Karpas-422 (cell line): ENCODE measurements at regions not wholly inside any gene's neighbourhood (a gene's known extent, or its start where the extent isn't known, plus 50 kb on each side); places are given as distances from the start of the nearest gene placed in this dataset.
A peak's percentile ranks its signal among the peaks of the same experiment; 100 is the strongest.

Source experiments
- DNase-seq: peaks from one replicate; pipeline ENCODE4 v3.0.0-alpha.2; 2015
- H2AFZ ChIP-seq: fragments of 200-600 bp; sonication (generic); 2 replicates; pipeline ENCODE4 v1.6.1; 2014; ENCODE audit warnings: antibody characterized with exemption, low read length, mixed read lengths
- H3K27ac ChIP-seq: fragments of 200-600 bp; sonication (generic); 2 replicates; pipeline ENCODE4 v1.5.1; 2014; ENCODE audit warnings: mild to moderate bottlenecking, low read length, moderate library complexity
- H3K27me3 ChIP-seq: fragments of 200-600 bp; sonication (generic); 2 replicates; pipeline ENCODE4 v1.6.1; 2014; ENCODE audit warnings: low read length, mixed read lengths
- H3K36me3 ChIP-seq: fragments of 200-600 bp; sonication (generic); 2 replicates; pipeline ENCODE4 v1.6.1; 2014; ENCODE audit warnings: low read length, mixed read lengths; ENCODE audit not compliant: insufficient read depth
- H3K4me1 ChIP-seq: fragments of 200-600 bp; sonication (generic); 2 replicates; pipeline ENCODE4 v1.6.1; 2014; ENCODE audit warnings: mild to moderate bottlenecking, low read length, mixed read lengths
- H3K4me2 ChIP-seq: fragments of 200-600 bp; sonication (generic); 2 replicates; pipeline ENCODE4 v1.6.1; 2014; ENCODE audit warnings: low read length, low read depth, mild to moderate bottlenecking; ENCODE audit not compliant: poor library complexity, severe bottlenecking
- H3K4me3 ChIP-seq: fragments of 200-600 bp; sonication (generic); 2 replicates; pipeline ENCODE4 v1.5.1; 2014; ENCODE audit warnings: mild to moderate bottlenecking, antibody characterized with exemption, low read length, mixed read lengths
- H3K79me2 ChIP-seq: fragments of 200-600 bp; sonication (generic); 2 replicates; pipeline ENCODE4 v1.6.1; 2014; ENCODE audit warnings: mild to moderate bottlenecking, low read length, mixed read lengths
- H3K9ac ChIP-seq: fragments of 200-600 bp; sonication (generic); 2 replicates; pipeline ENCODE4 v1.6.0; 2014; ENCODE audit warnings: low read length
- H3K9me2 ChIP-seq: fragments of 200-600 bp; sonication (generic), shearing (Covaris generic); replicated peaks from 2 replicates; pipeline ENCODE4 v1.6.0; 2014; ENCODE audit warnings: mild to moderate bottlenecking, low read length, moderate library complexity; ENCODE audit not compliant: insufficient read depth
- H3K9me3 ChIP-seq: fragments of 300-700, 200-600 bp; sonication (generic); 2 replicates; pipeline ENCODE4 v1.6.1; 2014; ENCODE audit warnings: low read length, mixed read lengths
- H4K20me1 ChIP-seq: fragments of 200-600 bp; sonication (generic); 2 replicates; pipeline ENCODE4 v1.6.1; 2014; ENCODE audit warnings: mild to moderate bottlenecking, antibody characterized with exemption, low read length, low read depth; ENCODE audit not compliant: insufficient read depth

DNA sequence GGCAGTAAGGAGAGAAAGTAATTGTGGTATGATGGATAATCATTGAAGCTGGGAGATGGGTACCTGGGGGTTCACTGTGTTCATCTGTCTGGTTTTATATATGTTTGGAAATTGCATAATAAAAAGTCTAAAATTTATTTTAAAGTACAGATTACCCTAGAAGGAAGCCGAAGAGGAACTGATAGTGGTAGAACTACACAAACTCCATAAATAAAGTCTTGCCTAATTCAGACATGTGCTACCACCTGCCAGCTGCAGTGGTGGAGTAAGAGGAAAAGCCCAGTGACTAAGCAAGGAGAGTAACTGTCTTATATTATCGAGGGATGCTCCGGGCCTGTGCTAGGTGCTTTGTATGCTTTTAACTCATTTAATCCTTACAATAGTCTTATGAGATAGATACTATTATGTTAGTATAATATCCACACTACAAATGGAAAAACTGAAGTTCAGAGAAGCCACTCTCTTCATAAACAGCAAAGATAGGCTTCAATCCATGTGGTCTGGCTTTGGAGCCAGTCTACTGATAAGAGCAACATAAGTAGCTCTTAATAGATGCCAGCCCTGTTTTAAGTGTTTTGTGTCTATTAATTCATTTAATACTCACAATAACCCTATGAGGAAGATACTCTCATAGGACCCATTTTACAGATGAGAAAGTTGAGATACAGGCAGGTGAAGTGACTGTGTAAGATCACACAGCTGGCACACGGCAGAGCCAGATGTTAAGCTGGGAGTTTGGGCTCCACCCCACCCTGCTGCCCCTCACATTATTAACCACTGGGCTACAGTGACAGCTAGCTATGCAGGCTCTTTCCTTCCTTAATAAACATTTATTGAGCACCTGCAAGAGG, 56.8 kb upstream of the HNRNPU start:
- Histone ChIP-seq H3K9me2 (no peaks in the 10 kb centered on the region), H3K9ac (0 out of 2 replicates have a peak overlapping the region, but pooled peaks have one; percentile 24), H2AFZ (peak overlapping the region; percentile 74; the same call in 1 of the 2 replicates), H3K36me3 (no peaks in the 10 kb centered on the region), H3K27me3 (no peaks in the 10 kb centered on the region), H3K27ac (no peak overlapping the region), H3K4me2 (peak overlapping the region; percentile 53), H3K4me1 (peaks cover 30% of the 10 kb centered on the region), H4K20me1 (no peaks in the 10 kb centered on the region), H3K4me3 (no peak overlapping the region), H3K79me2 (no peaks in the 10 kb centered on the region), H3K9me3 (no peaks in the 10 kb centered on the region)
- peak; percentile 69 for DNase-seq

DNA sequence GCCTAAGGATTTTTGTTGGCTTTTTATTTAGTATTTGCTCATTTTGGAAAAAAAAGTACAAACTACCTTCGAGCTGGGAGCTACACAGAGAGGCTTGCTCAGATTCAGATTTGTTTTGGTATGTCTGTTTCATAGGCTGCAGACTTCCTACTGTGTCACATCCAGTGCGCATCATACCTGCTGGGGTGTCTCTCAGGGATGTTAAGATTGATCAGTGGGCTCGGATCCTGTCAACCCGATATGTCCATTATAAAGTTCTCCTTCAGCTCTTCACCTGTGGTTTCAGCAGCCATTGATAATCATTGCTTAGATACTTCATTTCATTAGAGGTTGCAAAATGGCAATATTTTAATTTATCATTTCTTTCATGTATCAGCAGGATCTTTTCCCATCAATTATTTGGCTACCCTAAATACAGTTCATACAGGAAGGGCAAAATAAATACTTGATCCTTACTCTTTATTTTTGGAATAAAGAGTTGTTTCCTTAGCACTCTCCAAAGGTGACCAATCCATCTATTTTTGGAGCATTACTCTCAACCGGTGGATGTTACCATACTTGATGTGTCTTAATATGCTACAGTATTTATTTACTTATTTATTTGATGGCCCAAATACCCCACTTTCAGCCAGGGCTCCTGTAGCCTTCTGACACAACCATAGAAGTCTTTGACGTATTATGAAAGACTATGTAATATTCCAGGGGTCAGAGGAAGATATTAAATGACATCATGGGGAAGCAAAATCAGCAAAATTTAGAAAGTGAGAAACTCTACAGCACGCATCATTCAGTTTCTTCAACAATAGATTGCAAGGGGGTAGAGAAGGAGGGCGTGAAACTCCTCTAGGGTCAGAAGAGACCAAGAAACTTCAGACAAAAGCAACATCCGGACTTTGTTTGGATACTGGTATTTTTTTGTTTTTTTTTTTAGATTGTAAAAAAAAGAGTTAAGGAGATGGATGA, 55.3 kb upstream of the HNRNPU start:
- Histone ChIP-seq H3K4me1 (peaks cover 30% of the 10 kb centered on the region), H3K9ac (peak overlapping the region; percentile 50), H3K9me3 (no peaks in the 10 kb centered on the region), H3K4me3 (peak overlapping the region; percentile 55), H3K27me3 (no peaks in the 10 kb centered on the region), H3K27ac (no peak overlapping the region), H3K4me2 (peak overlapping the region; percentile 96), H4K20me1 (no peaks in the 10 kb centered on the region), H2AFZ (peak overlapping the region; percentile 85), H3K79me2 (no peaks in the 10 kb centered on the region), H3K36me3 (no peaks in the 10 kb centered on the region), H3K9me2 (no peaks in the 10 kb centered on the region)
- no peak for DNase-seq

DNA sequence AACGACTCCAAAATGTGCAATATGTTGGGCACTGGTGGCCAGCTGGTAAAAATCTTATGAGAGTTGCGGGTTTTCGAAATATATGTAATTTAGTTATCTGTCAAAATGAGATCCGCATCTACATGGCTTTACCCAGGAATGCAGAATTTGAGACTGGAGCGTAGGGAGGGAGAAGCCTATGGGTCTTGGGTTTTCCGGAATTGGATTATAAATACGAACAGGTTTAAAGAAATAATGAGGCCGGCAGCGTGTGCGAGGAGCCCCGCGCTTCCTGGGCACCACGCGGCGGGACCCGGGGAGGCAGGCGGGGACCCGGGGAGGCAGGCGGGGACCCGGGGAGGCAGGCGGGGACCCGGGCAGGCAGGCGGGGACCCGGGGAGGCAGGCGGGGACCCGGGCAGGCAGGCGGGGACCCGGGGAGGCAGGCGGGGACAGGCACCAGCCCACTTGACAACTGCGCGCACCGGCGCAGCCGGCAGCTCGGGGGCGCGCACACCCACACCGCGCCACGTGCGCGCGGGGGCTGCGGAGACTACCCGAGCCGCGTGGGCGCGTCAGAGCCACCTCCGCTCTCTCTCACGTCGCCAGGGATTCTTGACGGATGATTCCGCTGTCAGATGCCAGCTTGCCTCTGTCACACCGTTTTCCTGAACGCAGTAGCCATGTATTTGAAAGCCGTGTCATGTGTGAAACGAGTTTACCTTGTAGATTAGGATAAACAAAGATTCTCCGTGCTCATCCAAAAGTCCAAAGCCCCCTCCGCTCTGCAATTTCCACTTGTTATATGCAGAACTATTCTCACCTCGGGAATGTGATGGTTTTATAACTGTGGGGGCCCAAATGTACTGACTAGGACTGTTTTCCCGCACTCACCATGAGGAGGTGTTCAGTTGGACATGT, 54.3 kb upstream of the HNRNPU start:
- peak overlapping the region; percentile 85 for H2AFZ ChIP-seq
- H3K27ac ChIP-seq = no peak overlapping the region
- H3K79me2 ChIP-seq = no peaks in the 10 kb centered on the region
- no peaks in the 10 kb centered on the region for H3K27me3 ChIP-seq
- H3K4me1 ChIP-seq = peaks cover 30% of the 10 kb centered on the region
- H3K36me3 ChIP-seq = no peaks in the 10 kb centered on the region
- no peaks in the 10 kb centered on the region for H3K9me2 ChIP-seq
- no peaks in the 10 kb centered on the region for H4K20me1 ChIP-seq
- no peaks in the 10 kb centered on the region for H3K9me3 ChIP-seq
- DNase-seq = peak; percentile 70
- peak overlapping the region; percentile 55 for H3K4me3 ChIP-seq
- H3K4me2 ChIP-seq = peak overlapping the region; percentile 96
- H3K9ac ChIP-seq = peak overlapping the region; percentile 50

DNA sequence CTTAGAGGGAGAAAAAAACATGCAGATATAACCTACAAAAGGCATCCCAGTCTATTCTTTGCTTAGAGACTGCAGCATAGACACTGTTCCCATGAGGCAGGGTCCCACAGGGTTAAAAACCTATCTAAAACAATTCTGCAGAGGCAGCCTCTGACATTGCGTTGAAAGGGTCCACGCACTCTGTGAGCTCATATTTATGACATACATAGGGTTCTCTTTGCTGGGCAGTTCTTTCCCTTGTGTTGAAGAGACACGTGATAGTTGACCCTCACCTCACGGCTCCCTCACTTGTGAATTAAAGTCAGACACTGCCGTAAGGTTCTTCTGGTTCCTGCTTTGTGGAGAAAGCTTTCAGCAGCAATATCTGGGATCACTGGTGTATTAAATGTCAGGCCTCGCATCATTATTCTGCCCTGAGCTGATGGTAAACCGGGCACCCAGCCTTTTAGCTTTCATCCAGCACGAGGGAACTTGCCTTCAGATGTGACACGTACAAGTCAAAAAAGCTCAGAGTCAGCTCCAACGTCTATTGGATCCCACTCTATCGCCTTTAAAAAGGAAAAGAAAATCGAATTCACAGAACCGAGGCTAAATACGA, 52.8 kb upstream of the HNRNPU start:
- H2AFZ ChIP-seq = no peak overlapping the region
- H3K79me2 ChIP-seq = no peaks in the 10 kb centered on the region
- no peak for DNase-seq
- no peaks in the 10 kb centered on the region for H3K27me3 ChIP-seq
- H3K9me2 ChIP-seq = no peaks in the 10 kb centered on the region
- H3K4me3 ChIP-seq = no peak overlapping the region
- no peak overlapping the region for H3K27ac ChIP-seq
- no peaks in the 10 kb centered on the region for H3K36me3 ChIP-seq
- H4K20me1 ChIP-seq = no peaks in the 10 kb centered on the region
- peaks cover 30% of the 10 kb centered on the region for H3K4me1 ChIP-seq
- no peak overlapping the region for H3K4me2 ChIP-seq
- no peaks in the 10 kb centered on the region for H3K9me3 ChIP-seq
- H3K9ac ChIP-seq = no peak overlapping the region

- no peak for DNase-seq
Measured at GRCh38 chr1:244915736-244916135, 51.4 kb upstream of the HNRNPU start.

DNA sequence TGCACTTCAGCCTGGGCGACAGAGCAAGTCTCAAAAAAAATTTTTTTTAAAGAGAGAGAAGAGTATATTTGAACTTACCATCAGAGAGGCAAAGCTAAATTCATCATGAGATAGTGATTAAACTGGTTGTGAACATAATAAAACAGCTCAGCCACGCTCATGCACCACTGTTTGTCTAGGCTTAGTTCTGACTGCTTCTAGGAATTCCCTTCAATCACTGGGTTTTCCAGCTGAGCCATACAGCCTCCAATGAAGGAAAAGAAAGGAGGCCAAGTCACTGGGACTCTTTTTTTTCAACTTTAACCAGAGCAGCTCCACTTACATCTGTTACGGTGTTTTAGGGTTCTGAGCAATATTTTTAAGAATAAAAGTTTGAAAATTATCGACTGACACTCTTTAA, 50.4 kb upstream of the HNRNPU start:
- Histone ChIP-seq H3K27ac (no peak overlapping the region), H3K36me3 (no peaks in the 10 kb centered on the region), H3K9me2 (no peaks in the 10 kb centered on the region), H3K4me2 (no peak overlapping the region), H3K27me3 (no peaks in the 10 kb centered on the region), H4K20me1 (no peaks in the 10 kb centered on the region), H3K79me2 (no peaks in the 10 kb centered on the region), H3K4me3 (no peak overlapping the region), H3K9me3 (no peaks in the 10 kb centered on the region), H3K9ac (no peak overlapping the region), H2AFZ (no peak overlapping the region), H3K4me1 (peaks cover 14% of the 10 kb centered on the region)
- no peak for DNase-seq

More at GRCh38 chr1:244915736-244916135, 51.4 kb upstream of the HNRNPU start:
- Histone ChIP-seq H3K9ac (no peak overlapping the region), H3K9me2 (no peaks in the 10 kb centered on the region), H3K9me3 (no peaks in the 10 kb centered on the region), H2AFZ (no peak overlapping the region), H3K36me3 (no peaks in the 10 kb centered on the region), H3K4me3 (no peak overlapping the region), H4K20me1 (no peaks in the 10 kb centered on the region), H3K27ac (no peak overlapping the region), H3K79me2 (no peaks in the 10 kb centered on the region), H3K4me1 (peaks cover 22% of the 10 kb centered on the region), H3K27me3 (no peaks in the 10 kb centered on the region), H3K4me2 (no peak overlapping the region)
